Neuronal stem cell (in vitro differentiated cells): ENCODE measurements at regions not wholly inside any gene's neighbourhood (a gene's known extent, or its start where the extent isn't known, plus 50 kb on each side); places are given as distances from the start of the nearest gene placed in this dataset.

Source experiments
- DNase-seq: peaks from one replicate; pipeline ENCODE4 v3.0.0-alpha.2; 2013; ENCODE audit warnings: low spot score
- H2AFZ ChIP-seq: one replicate; pipeline ENCODE4 v1.6.1; 2013; ENCODE audit warnings: mild to moderate bottlenecking, low read length, inconsistent platforms
- H2AK5ac ChIP-seq: 2 replicates; pipeline ENCODE4 v1.6.1; 2013; ENCODE audit warnings: low read depth, mild to moderate bottlenecking, inconsistent platforms, low read length, moderate library complexity, mixed read lengths
- H2BK120ac ChIP-seq: 2 replicates; pipeline ENCODE4 v1.6.1; 2013; ENCODE audit warnings: low read depth, mild to moderate bottlenecking, inconsistent platforms, low read length, moderate library complexity, mixed read lengths
- H2BK12ac ChIP-seq: one replicate; pipeline ENCODE4 v1.6.1; 2013; ENCODE audit warnings: low read length, inconsistent platforms
- H2BK15ac ChIP-seq: 2 replicates; pipeline ENCODE4 v1.6.1; 2013; ENCODE audit warnings: mild to moderate bottlenecking, low read length, inconsistent platforms, mixed read lengths
- H2BK5ac ChIP-seq: one replicate; pipeline ENCODE4 v1.6.1; 2013; ENCODE audit warnings: inconsistent platforms, mild to moderate bottlenecking, low read length, moderate library complexity
- H3K14ac ChIP-seq: one replicate; pipeline ENCODE4 v1.6.1; 2013; ENCODE audit warnings: low read length, inconsistent platforms
- H3K18ac ChIP-seq: 2 replicates; pipeline ENCODE4 v1.6.1; 2013; ENCODE audit warnings: low read length, inconsistent platforms
- H3K23ac ChIP-seq: 2 replicates; pipeline ENCODE4 v1.6.1; 2013; ENCODE audit warnings: low read depth, mild to moderate bottlenecking, mixed read lengths, low read length, inconsistent platforms; ENCODE audit not compliant: poor library complexity
- H3K27ac ChIP-seq: replicated peaks from 3 replicates; pipeline ENCODE4 v1.5.1; 2013; ENCODE audit warnings: low read length, inconsistent platforms
- H3K27me3 ChIP-seq, 3 experiments: 2 replicates each; pipeline ENCODE4 v1.6.1; 2013; ENCODE audit warnings: low read length in 3 of 3, mild to moderate bottlenecking in 2 of 3, inconsistent platforms in 1 of 3, low read depth in 1 of 3, mixed read lengths in 1 of 3, moderate library complexity in 1 of 3; ENCODE audit not compliant: control insufficient read depth in 3 of 3, insufficient read depth in 3 of 3
- H3K36me3 ChIP-seq, 2 donors: replicated peaks in 1 of 2; 2 replicates each; pipeline ENCODE4 v1.6.1; 2013; ENCODE audit warnings: low read length in 2 of 2; ENCODE audit not compliant: control insufficient read depth in 2 of 2, insufficient read depth in 2 of 2
- H3K4ac ChIP-seq: 2 replicates; pipeline ENCODE4 v1.6.1; 2013; ENCODE audit warnings: inconsistent platforms, mild to moderate bottlenecking, low read length, moderate library complexity
- H3K4me1 ChIP-seq, 2 donors: 1 replicate in 1 of 2; 2 replicates in 1 of 2; pipeline ENCODE4 v1.6.1; 2013; ENCODE audit warnings: low read length in 2 of 2, low read depth in 1 of 2; ENCODE audit not compliant: control insufficient read depth in 2 of 2, insufficient read depth in 1 of 2
- H3K4me2 ChIP-seq: one replicate; pipeline ENCODE4 v1.6.1; 2013; ENCODE audit warnings: mild to moderate bottlenecking, low read length, inconsistent platforms; ENCODE audit not compliant: insufficient read depth, poor library complexity, severe bottlenecking
- H3K4me3 ChIP-seq, 2 donors: 2 replicates each; pipeline ENCODE4 v1.5.1; 2013; ENCODE audit warnings: low read length in 2 of 2, mild to moderate bottlenecking in 2 of 2, inconsistent platforms in 1 of 2, moderate library complexity in 1 of 2
- H3K79me1 ChIP-seq: one replicate; pipeline ENCODE4 v1.6.1; 2013; ENCODE audit warnings: low read depth, mild to moderate bottlenecking, inconsistent platforms, low read length, moderate library complexity
- H3K9ac ChIP-seq: one replicate; pipeline ENCODE4 v1.6.1; 2013; ENCODE audit warnings: mild to moderate bottlenecking, low read depth, low read length, inconsistent platforms; ENCODE audit not compliant: poor library complexity
- H3K9me3 ChIP-seq, 2 donors: replicated peaks in 1 of 2; 2 replicates each; pipeline versions ENCODE3 to v1.6.1; 2013; ENCODE audit warnings: low read length in 2 of 2, mild to moderate bottlenecking in 2 of 2, inconsistent platforms in 1 of 2, low read depth in 1 of 2, mixed read lengths in 1 of 2, moderate library complexity in 1 of 2; ENCODE audit not compliant: control insufficient read depth in 2 of 2, insufficient read depth in 1 of 2
- H4K8ac ChIP-seq: one replicate; pipeline ENCODE4 v1.6.1; 2013; ENCODE audit warnings: low read depth, mild to moderate bottlenecking, inconsistent platforms, low read length, moderate library complexity
- H4K91ac ChIP-seq: one replicate; pipeline ENCODE4 v1.6.1; 2013; ENCODE audit warnings: low read length, low read depth, mild to moderate bottlenecking, inconsistent platforms; ENCODE audit not compliant: poor library complexity
- WGBS, 2 donors: extraction: QIAGEN DNeasy Blood & Tissue Kit; methylation state at CpG; one replicate each; pipeline ENCODE4 v1.1.7; 2013; ENCODE audit warnings: missing lambda C conversion rate in 2 of 2, mixed read lengths in 1 of 2; ENCODE audit not compliant: insufficient read length in 2 of 2, insufficient replicate concordance in 1 of 2; ENCODE audit errors: extremely low coverage in 2 of 2; 5-methylcytosine and 5-hydroxymethylcytosine counted together

- no peak overlapping the region for H2BK5ac ChIP-seq
- H4K91ac ChIP-seq, result no peak overlapping the region
- no peak overlapping the region for H4K8ac ChIP-seq
- H3K4me1 ChIP-seq, result no peaks in the 10 kb centered on the region
- H3K27ac ChIP-seq, result no peak overlapping the region
- no peak overlapping the region for H2AK5ac ChIP-seq
- no peak overlapping the region for H2BK12ac ChIP-seq
- no peak overlapping the region for H3K4me3 ChIP-seq
- no peaks in the 10 kb centered on the region for H3K79me1 ChIP-seq
- H3K14ac ChIP-seq, result no peak overlapping the region
- no peak overlapping the region for H2AFZ ChIP-seq
- H3K27me3 ChIP-seq, result no peaks in the 10 kb centered on the region
- no peaks in the 10 kb centered on the region for H3K36me3 ChIP-seq
- H3K9ac ChIP-seq, result no peak overlapping the region
- no CpG with 5 or more reads among the region's 4 CpGs for WGBS, 2 donors
- H2BK120ac ChIP-seq, result no peak overlapping the region
- no peak overlapping the region for H3K18ac ChIP-seq
- H3K4me2 ChIP-seq, result no peak overlapping the region
- no peak overlapping the region for H2BK15ac ChIP-seq
- H3K4ac ChIP-seq, result no peak overlapping the region
- no peak for DNase-seq
- peaks cover 0 to under 1% of the 10 kb centered on the region in 2 donors for H3K9me3 ChIP-seq
- no peak overlapping the region for H3K23ac ChIP-seq
Observed at GRCh38 chr3:852033-852432, 240.8 kb upstream of the CNTN6 start.

GRCh38 chr3:853489-853888, 239.3 kb upstream of the CNTN6 start:
- Histone ChIP-seq H3K4me3 (no peak overlapping the region), H4K8ac (no peak overlapping the region), H3K4me1 (no peaks in the 10 kb centered on the region), H2BK12ac (no peak overlapping the region), H2AFZ (no peak overlapping the region), H2BK120ac (no peak overlapping the region), H4K91ac (no peak overlapping the region), H2AK5ac (no peak overlapping the region), H3K14ac (no peak overlapping the region), H3K9me3 (no peaks in the 10 kb centered on the region), H3K36me3 (no peaks in the 10 kb centered on the region), H3K4ac (no peak overlapping the region), H3K27ac (no peak overlapping the region), H2BK5ac (no peak overlapping the region), H3K79me1 (no peaks in the 10 kb centered on the region), H3K27me3 (no peaks in the 10 kb centered on the region), H3K18ac (no peak overlapping the region), H3K9ac (no peak overlapping the region), H2BK15ac (no peak overlapping the region), H3K4me2 (no peak overlapping the region), H3K23ac (no peak overlapping the region)
- no CpG with 5 or more reads among the region's 5 CpGs for WGBS, 2 donors
- no peak for DNase-seq

GRCh38 chr3:859135-859534, 233.7 kb upstream of the CNTN6 start:
- WGBS, 2 donors, result no CpG with 5 or more reads among the region's 9 CpGs

GRCh38 chr3:861721-862120, 231.1 kb upstream of the CNTN6 start:
- H3K27me3 ChIP-seq, result no peaks in the 10 kb centered on the region

More at GRCh38 chr3:859135-859534, 233.7 kb upstream of the CNTN6 start:
- Histone ChIP-seq H3K4me3 (no peak overlapping the region), H3K36me3 (no peaks in the 10 kb centered on the region), H2AFZ (no peak overlapping the region), H2BK12ac (no peak overlapping the region), H3K23ac (no peak overlapping the region), H2BK120ac (no peak overlapping the region), H4K91ac (no peak overlapping the region), H3K4me2 (no peak overlapping the region), H3K27me3 (no peaks in the 10 kb centered on the region), H3K9me3 (no peaks in the 10 kb centered on the region), H2BK15ac (no peak overlapping the region), H4K8ac (no peak overlapping the region), H2AK5ac (no peak overlapping the region), H3K14ac (no peak overlapping the region), H3K4me1 (no peaks in the 10 kb centered on the region), H3K9ac (no peak overlapping the region), H3K4ac (no peak overlapping the region), H3K27ac (no peak overlapping the region), H2BK5ac (no peak overlapping the region), H3K79me1 (no peaks in the 10 kb centered on the region), H3K18ac (no peak overlapping the region)
- DNase-seq, result no peak

More at GRCh38 chr3:861721-862120, 231.1 kb upstream of the CNTN6 start:
- Histone ChIP-seq H4K8ac (no peak overlapping the region), H3K27ac (no peak overlapping the region), H2BK15ac (no peak overlapping the region), H3K4me1 (no peaks in the 10 kb centered on the region), H2BK5ac (no peak overlapping the region), H2BK12ac (no peak overlapping the region), H3K36me3 (no peaks in the 10 kb centered on the region), H3K23ac (no peak overlapping the region), H3K4me3 (no peak overlapping the region), H3K9me3 (no peaks in the 10 kb centered on the region), H3K9ac (no peak overlapping the region), H3K79me1 (no peaks in the 10 kb centered on the region), H3K14ac (no peak overlapping the region), H3K18ac (no peak overlapping the region), H2AK5ac (no peak overlapping the region), H2BK120ac (no peak overlapping the region), H3K4ac (no peak overlapping the region), H2AFZ (no peak overlapping the region), H4K91ac (no peak overlapping the region), H3K4me2 (no peak overlapping the region)
- WGBS, 2 donors, result no CpG with 5 or more reads among the region's 2 CpGs
- no peak for DNase-seq
